GM12878 (cell line): ENCODE measurements at regions not wholly inside any gene's neighbourhood (a gene's known extent, or its start where the extent isn't known, plus 50 kb on each side); places are given as distances from the start of the nearest gene placed in this dataset.

Experiments used
- ATAC-seq: fragments of 200-7000 bp; cut with Tn5 transposase; 3 replicates; pipeline ENCODE4 v1.9.1; 2020; ENCODE audit warnings: mild to moderate bottlenecking, moderate library complexity
- BruUV-seq: library from RNA; stranded (reverse); fragments of 400-500 nt; replicated peaks from 2 replicates; lab custom pipeline; 2021; lab: Mats Ljungman, UMichigan
- CTCF ChIA-PET: fragments of 300-600 bp; sonication (Branson Sonifier 250); formaldehyde crosslinking; extraction: SDS; loops from one replicate; lab custom pipeline; 2021; ENCODE audit warnings: inconsistent platforms; lab: Yijun Ruan, JAX
- POLR2A ChIA-PET: fragments of 350-600 bp; formaldehyde crosslinking; extraction: SDS; loops from one replicate; lab custom pipeline; 2021; ENCODE audit warnings: inconsistent platforms; lab: Charles Lee
- RAD21 ChIA-PET: fragments of 300-600 bp; sonication (Branson Sonifier 250); formaldehyde crosslinking; loops from one replicate; lab custom pipeline; 2023; ENCODE audit warnings: antibody characterized with exemption; ENCODE audit not compliant: unreplicated experiment; lab: Charles Lee
- SMC1A ChIA-PET: fragments of 300-600 bp; sonication (Branson Sonifier 250); formaldehyde crosslinking; loops from one replicate; lab custom pipeline; 2023; ENCODE audit not compliant: unreplicated experiment, uncharacterized antibody; lab: Charles Lee
- DNase-seq: peaks from one replicate; pipeline ENCODE4 v3.0.0-alpha.2; 2011; ENCODE audit warnings: low read depth, low spot score
- FAIRE-seq: peaks from 3 replicates; lab custom pipeline; 2011; peaks lifted over from hg19 to GRCh38; lab: Jason Lieb, UNC
- H2AFZ ChIP-seq: 2 replicates; pipeline ENCODE4 v1.6.0; 2011; ENCODE audit warnings: low read depth, low read length, control low read depth; ENCODE audit not compliant: control insufficient read depth
- H3K27ac ChIP-seq: 2 replicates; pipeline ENCODE4 v1.5.1; 2011; ENCODE audit warnings: control low read depth; ENCODE audit not compliant: control insufficient read depth, insufficient read depth
- H3K27me3 ChIP-seq, 2 experiments: replicated peaks in 1 of 2; 2 replicates each; pipeline versions ENCODE4 v1.6.0 to v1.6.1; 2011; ENCODE audit warnings: low read length in 1 of 2; ENCODE audit not compliant: control insufficient read depth in 2 of 2, insufficient read depth in 2 of 2
- H3K36me3 ChIP-seq, 2 experiments: 2 replicates each; pipeline ENCODE4 v1.5.1; 2011; ENCODE audit warnings: low read length in 1 of 2; ENCODE audit not compliant: control insufficient read depth in 2 of 2, insufficient read depth in 2 of 2
- H3K4me1 ChIP-seq: 2 replicates; pipeline ENCODE4 v1.6.1; 2011; ENCODE audit warnings: mild to moderate bottlenecking, low read length, moderate library complexity, mixed read lengths; ENCODE audit not compliant: control insufficient read depth, insufficient read depth
- H3K4me2 ChIP-seq: 2 replicates; pipeline ENCODE4 v1.6.0; 2011; ENCODE audit warnings: control low read depth; ENCODE audit not compliant: control insufficient read depth, insufficient read depth
- H3K4me3 ChIP-seq: fragments of 200-600 bp; sonication (generic); 2 replicates; pipeline ENCODE4 v1.5.1; 2016
- H3K79me2 ChIP-seq: 2 replicates; pipeline ENCODE4 v1.6.0; 2011; ENCODE audit warnings: low read length; ENCODE audit not compliant: control insufficient read depth, insufficient read depth
- H3K9ac ChIP-seq: 2 replicates; pipeline ENCODE4 v1.8.0; 2011; ENCODE audit warnings: low read length, control low read depth, mixed read lengths; ENCODE audit not compliant: control insufficient read depth, insufficient read depth
- H3K9me3 ChIP-seq: replicated peaks from 3 replicates; pipeline ENCODE4 v1.5.1; 2011; ENCODE audit warnings: mild to moderate bottlenecking, low read length; ENCODE audit not compliant: control insufficient read depth, insufficient read depth
- H4K20me1 ChIP-seq: 2 replicates; pipeline ENCODE4 v1.6.0; 2011; ENCODE audit not compliant: control insufficient read depth, insufficient read depth
- BCL11A ChIP-seq: IDR thresholded peaks from 2 replicates; pipeline ENCODE4 v1.6.1; 2011; ENCODE audit warnings: low read depth, low read length
- CHD2 ChIP-seq: IDR thresholded peaks from 2 replicates; pipeline ENCODE4 v1.6.1; 2011; ENCODE audit warnings: low read depth, low read length, improper control_type of control experiment, borderline replicate concordance
- E2F8 ChIP-seq: fragments of 450-650 bp; IDR thresholded peaks from 2 replicates; pipeline ENCODE4 v1.6.1; 2018; ENCODE audit warnings: mild to moderate bottlenecking, low read depth, moderate library complexity; ENCODE audit not compliant: partially characterized antibody
- KDM1A ChIP-seq: fragments of 200-600 bp; sonication (generic); IDR thresholded peaks from 2 replicates; pipeline ENCODE4 v1.6.1; 2016; ENCODE audit warnings: borderline replicate concordance
- KLF5 ChIP-seq: fragments of 450-650 bp; IDR thresholded peaks from 2 replicates; pipeline ENCODE4 v1.6.1; 2014; ENCODE audit warnings: mild to moderate bottlenecking; ENCODE audit not compliant: partially characterized antibody
- NFIC ChIP-seq: IDR thresholded peaks from 2 replicates; pipeline ENCODE4 v1.6.1; 2012; ENCODE audit warnings: low read depth, mild to moderate bottlenecking, inconsistent platforms, low read length, moderate library complexity
- PAX8 ChIP-seq: fragments of 450-650 bp; IDR thresholded peaks from 2 replicates; pipeline ENCODE4 v1.6.1; 2017; ENCODE audit warnings: mild to moderate bottlenecking, moderate library complexity
- YY1 ChIP-seq: IDR thresholded peaks from 2 replicates; pipeline ENCODE4 v1.6.1; 2011; ENCODE audit warnings: low read depth, mild to moderate bottlenecking, low read length
- ZBED1 ChIP-seq: IDR thresholded peaks from 2 replicates; pipeline ENCODE4 v1.6.1; 2016; ENCODE audit warnings: borderline replicate concordance
- ZNF384 ChIP-seq: IDR thresholded peaks from 2 replicates; pipeline ENCODE4 v1.6.1; 2012; ENCODE audit warnings: low read depth, mild to moderate bottlenecking, low read length, improper control_type of control experiment, borderline replicate concordance
- WGBS: methylation state at CpG from one replicate; pipeline ENCODE4 v1.1.6; 2016; ENCODE audit warnings: low lambda C conversion rate; ENCODE audit not compliant: insufficient replicate concordance, insufficient coverage; ENCODE audit errors: missing lambda C conversion rate; 5-methylcytosine and 5-hydroxymethylcytosine counted together
- in situ Hi-C: fragments of 300-500 bp; cut with MboI; formaldehyde crosslinking; loops from 9 replicates; pipeline ENCODE4 v1.14.3; 2018; ENCODE audit warnings: mixed read lengths
- intact Hi-C: fragments of 100-400 bp; cut with micrococcal nuclease; formaldehyde crosslinking; loops from one replicate; pipeline ENCODE4 v1.14.2; 2022; ENCODE audit not compliant: unreplicated experiment

- no peak overlapping the region for H3K4me3 ChIP-seq
- no peaks in the 10 kb centered on the region for H3K4me1 ChIP-seq
- FAIRE-seq (peak; percentile 41), ATAC-seq (no peak), DNase-seq (no peak)
- in situ Hi-C loops, result no loop called here
- RAD21 ChIA-PET, result no interaction called here
- no peaks in the 10 kb centered on the region for H3K9me3 ChIP-seq
- POLR2A ChIA-PET, result no interaction called here
- no peaks in the 10 kb centered on the region for H4K20me1 ChIP-seq
- no peak overlapping the region for H3K27ac ChIP-seq
- SMC1A ChIA-PET, result no interaction called here
- no peaks in the 10 kb centered on the region for H3K27me3 ChIP-seq
- no peak for TF ChIP-seq KDM1A
- TF ChIP-seq KLF5, result no peak
- no peak for TF ChIP-seq PAX8
- no peak for TF ChIP-seq NFIC
- no peak for TF ChIP-seq ZNF384
- TF ChIP-seq ZBED1, result no peak
- H3K4me2 ChIP-seq, result no peak overlapping the region
- H3K79me2 ChIP-seq, result no peaks in the 10 kb centered on the region
- H3K9ac ChIP-seq, result no peak overlapping the region
- intact Hi-C loops, result no loop called here
- no TSS peak for BruUV-seq
- no peaks in the 10 kb centered on the region for H3K36me3 ChIP-seq
- CTCF ChIA-PET, result no interaction called here
- no peak overlapping the region for H2AFZ ChIP-seq
These were observed 328.5 kb upstream of the GALNTL6 start for GRCh38 chr4:171484681-171485080.

GRCh38 chr4:171478181-171478580 lies 335.0 kb upstream of the GALNTL6 start:
- intact Hi-C loops, result no loop called here
- DNase-seq (no peak), ATAC-seq (no peak), FAIRE-seq (no peak)
- H2AFZ ChIP-seq, result no peak overlapping the region
- ChIA-PET CTCF (no interaction called here), RAD21 (no interaction called here), SMC1A (interaction anchor here (0.6 kb wide), 1 partner anchor 68 kb away, joined by 3 read pairs; no protein-coding TSS in a partner anchor), POLR2A (no interaction called here)
- in situ Hi-C loops, result no loop called here
- H3K4me3 ChIP-seq, result no peak overlapping the region
- H3K4me1 ChIP-seq, result no peaks in the 10 kb centered on the region
- no peaks in the 10 kb centered on the region for H4K20me1 ChIP-seq
- WGBS, result 56% methylated on average over 1 of the region's 1 CpG
- no peak overlapping the region for H3K27ac ChIP-seq
- H3K9me3 ChIP-seq, result no peaks in the 10 kb centered on the region
- no peaks in the 10 kb centered on the region for H3K36me3 ChIP-seq
- H3K9ac ChIP-seq, result no peak overlapping the region
- H3K27me3 ChIP-seq, result no peaks in the 10 kb centered on the region
- no peak overlapping the region for H3K4me2 ChIP-seq
- BruUV-seq, result no TSS peak
- no peak for TF ChIP-seq YY1
- TF ChIP-seq BCL11A, result no peak
- TF ChIP-seq CHD2, result no peak
- no peak for TF ChIP-seq E2F8
- no peaks in the 10 kb centered on the region for H3K79me2 ChIP-seq
